Sigmoid colon (tissue), 4 donors: ENCODE measurements at regions not wholly inside any gene's neighbourhood (a gene's known extent, or its start where the extent isn't known, plus 50 kb on each side); places are given as distances from the start of the nearest gene placed in this dataset.

Experiments
- EP300 ChIP-seq, 4 donors: sonication (generic); formaldehyde crosslinking; IDR thresholded peaks; one replicate each; pipeline ENCODE4 v1.6.1; 2017; ENCODE audit warnings: antibody characterized with exemption in 4 of 4
- POLR2A ChIP-seq, 2 donors: fragments of 450-650 bp; IDR thresholded peaks; one replicate each; pipeline ENCODE4 v1.6.1; 2016; ENCODE audit warnings: antibody characterized with exemption in 2 of 2, mild to moderate bottlenecking in 2 of 2, moderate library complexity in 2 of 2
- POLR2AphosphoS5 ChIP-seq, 4 donors: sonication (generic); formaldehyde crosslinking; IDR thresholded peaks; one replicate each; pipeline ENCODE4 v1.6.1; 2017; ENCODE audit warnings: antibody characterized with exemption in 4 of 4
- TF ChIP-seq, protein P1 (sequence below), 4 experiments: fragments of 450-650 bp in 3 of 4; fragments of 200-600 bp in 1 of 4; IDR thresholded peaks; one replicate each; pipeline ENCODE4 v1.5.1; 2016 to 2019; ENCODE audit warnings: antibody characterized with exemption in 4 of 4, mild to moderate bottlenecking in 3 of 4, moderate library complexity in 2 of 4

DNA sequence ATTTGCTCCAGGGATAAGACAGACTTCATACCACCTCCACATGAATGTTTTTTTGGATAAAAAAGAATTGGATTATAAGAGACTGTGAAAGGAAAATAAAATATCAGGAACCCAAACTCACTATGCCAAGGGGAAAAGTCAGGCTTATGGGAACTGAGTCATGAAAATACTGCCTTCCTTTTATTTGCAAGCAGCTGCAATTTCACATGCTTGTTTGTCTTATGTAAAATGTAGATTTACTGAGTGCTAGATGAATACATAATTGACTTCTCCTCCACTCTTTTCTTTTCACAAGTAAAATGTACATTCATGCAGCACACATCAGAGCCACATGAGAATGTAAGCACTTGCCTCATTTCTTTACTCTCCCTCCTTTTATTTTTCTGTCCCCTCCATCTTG lies 940.8 kb upstream of the MBL2 start:
- TF ChIP-seq, protein P1, sequence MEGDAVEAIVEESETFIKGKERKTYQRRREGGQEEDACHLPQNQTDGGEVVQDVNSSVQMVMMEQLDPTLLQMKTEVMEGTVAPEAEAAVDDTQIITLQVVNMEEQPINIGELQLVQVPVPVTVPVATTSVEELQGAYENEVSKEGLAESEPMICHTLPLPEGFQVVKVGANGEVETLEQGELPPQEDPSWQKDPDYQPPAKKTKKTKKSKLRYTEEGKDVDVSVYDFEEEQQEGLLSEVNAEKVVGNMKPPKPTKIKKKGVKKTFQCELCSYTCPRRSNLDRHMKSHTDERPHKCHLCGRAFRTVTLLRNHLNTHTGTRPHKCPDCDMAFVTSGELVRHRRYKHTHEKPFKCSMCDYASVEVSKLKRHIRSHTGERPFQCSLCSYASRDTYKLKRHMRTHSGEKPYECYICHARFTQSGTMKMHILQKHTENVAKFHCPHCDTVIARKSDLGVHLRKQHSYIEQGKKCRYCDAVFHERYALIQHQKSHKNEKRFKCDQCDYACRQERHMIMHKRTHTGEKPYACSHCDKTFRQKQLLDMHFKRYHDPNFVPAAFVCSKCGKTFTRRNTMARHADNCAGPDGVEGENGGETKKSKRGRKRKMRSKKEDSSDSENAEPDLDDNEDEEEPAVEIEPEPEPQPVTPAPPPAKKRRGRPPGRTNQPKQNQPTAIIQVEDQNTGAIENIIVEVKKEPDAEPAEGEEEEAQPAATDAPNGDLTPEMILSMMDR (IDR thresholded peaks at IDR 0.05) = no peak
- TF ChIP-seq POLR2A (IDR thresholded peaks at IDR 0.05) = no peak
- no peak for TF ChIP-seq POLR2AphosphoS5 (IDR thresholded peaks at IDR 0.05)
- TF ChIP-seq EP300 (IDR thresholded peaks at IDR 0.05) = no peak
